Keratinocyte (primary cell): ENCODE measurements at regions not wholly inside any gene's neighbourhood (a gene's known extent, or its start where the extent isn't known, plus 50 kb on each side); places are given as distances from the start of the nearest gene placed in this dataset.

Experiments
- DNase-seq: peaks from one replicate; pipeline ENCODE4 v3.0.0-alpha.2; 2011; ENCODE audit warnings: low read depth, missing footprints, low spot score
- FAIRE-seq: peaks from 2 replicates; lab custom pipeline; 2011; peaks lifted over from hg19 to GRCh38; lab: Jason Lieb, UNC
- H2AFZ ChIP-seq: 2 replicates; pipeline ENCODE4 v1.6.0; 2012; ENCODE audit warnings: low read length, control low read depth, inconsistent platforms; ENCODE audit not compliant: control insufficient read depth
- H3K27ac ChIP-seq: 2 replicates; pipeline ENCODE4 v1.5.1; 2011; ENCODE audit warnings: low read length; ENCODE audit not compliant: control insufficient read depth, insufficient read depth
- H3K27me3 ChIP-seq: 3 replicates; pipeline ENCODE4 v1.6.0; 2011; ENCODE audit warnings: low read length; ENCODE audit not compliant: control insufficient read depth, insufficient read depth; ENCODE audit errors: extremely low read depth
- H3K36me3 ChIP-seq, 2 experiments: 2 replicates in 1 of 2; 3 replicates in 1 of 2; pipeline ENCODE4 v1.5.1; 2011; ENCODE audit warnings: low read length in 2 of 2, mild to moderate bottlenecking in 1 of 2; ENCODE audit not compliant: control insufficient read depth in 2 of 2, insufficient read depth in 2 of 2; ENCODE audit errors: extremely low read depth in 1 of 2
- H3K4me1 ChIP-seq: 3 replicates; pipeline ENCODE4 v1.5.1; 2011; ENCODE audit warnings: low read length; ENCODE audit not compliant: control insufficient read depth, insufficient read depth; ENCODE audit errors: extremely low read depth
- H3K4me2 ChIP-seq: 3 replicates; pipeline ENCODE4 v1.6.0; 2011; ENCODE audit warnings: low read depth, low read length; ENCODE audit not compliant: control insufficient read depth, insufficient read depth; ENCODE audit errors: extremely low read depth
- H3K4me3 ChIP-seq, 3 experiments: fragments of 200-600 bp in 1 of 3; sonication (generic) in 1 of 3; 2 replicates in 2 of 3; 3 replicates in 1 of 3; pipeline ENCODE4 v1.5.1; 2011 to 2016; ENCODE audit warnings: low read length in 3 of 3, mild to moderate bottlenecking in 3 of 3, control low read depth in 2 of 3, inconsistent platforms in 1 of 3, low read depth in 1 of 3, mixed read lengths in 1 of 3, mixed run types in 1 of 3, moderate library complexity in 1 of 3; ENCODE audit not compliant: control insufficient read depth in 2 of 3, insufficient read depth in 2 of 3; ENCODE audit errors: extremely low read depth in 1 of 3
- H3K79me2 ChIP-seq: 2 replicates; pipeline ENCODE4 v1.6.0; 2012; ENCODE audit warnings: low read length; ENCODE audit not compliant: control insufficient read depth, insufficient read depth
- H3K9ac ChIP-seq: 3 replicates; pipeline ENCODE4 v1.6.0; 2011; ENCODE audit warnings: low read length; ENCODE audit not compliant: control insufficient read depth, insufficient read depth; ENCODE audit errors: extremely low read depth
- H3K9me1 ChIP-seq: 3 replicates; pipeline ENCODE4 v1.6.0; 2011; ENCODE audit warnings: low read length; ENCODE audit not compliant: control insufficient read depth, insufficient read depth; ENCODE audit errors: extremely low read depth
- H3K9me3 ChIP-seq: 2 replicates; pipeline ENCODE4 v1.5.1; 2012; ENCODE audit warnings: low read depth, low read length; ENCODE audit not compliant: control insufficient read depth
- H4K20me1 ChIP-seq: 3 replicates; pipeline ENCODE4 v1.6.0; 2011; ENCODE audit warnings: low read length; ENCODE audit not compliant: control insufficient read depth, insufficient read depth; ENCODE audit errors: extremely low read depth
- CTCF ChIP-seq, 3 experiments: IDR thresholded peaks in 1 of 3; conservative IDR thresholded peaks in 1 of 3; optimal IDR thresholded peaks in 1 of 3; 2 replicates in 2 of 3; 3 replicates in 1 of 3; pipeline versions ENCODE3 to v1.5.1; 2011; ENCODE audit warnings: low read length in 3 of 3, mild to moderate bottlenecking in 3 of 3, moderate library complexity in 2 of 3, control low read depth in 1 of 3, inconsistent platforms in 1 of 3; ENCODE audit not compliant: insufficient read depth in 2 of 3; ENCODE audit errors: extremely low read depth in 1 of 3
- EZH2 ChIP-seq: IDR thresholded peaks from one replicate; pipeline ENCODE4 v1.6.1; 2012; ENCODE audit warnings: inconsistent platforms, mild to moderate bottlenecking, low read length, moderate library complexity
- dilution Hi-C: fragments of 300-500 bp; cut with MboI; formaldehyde crosslinking; loops from one replicate; pipeline ENCODE4 v1.7.0; 2020; ENCODE audit warnings: low sequenced_read_pairs; ENCODE audit not compliant: extremely low pct_ligation_motif_present

- Histone ChIP-seq H3K27ac (no peak overlapping the region), H3K79me2 (no peaks in the 10 kb centered on the region), H3K27me3 (no peaks in the 10 kb centered on the region), H3K9me3 (no peaks in the 10 kb centered on the region), H3K4me3 (no peak overlapping the region), H3K9me1 (no peaks in the 10 kb centered on the region), H3K4me1 (peaks cover 10% of the 10 kb centered on the region), H4K20me1 (no peaks in the 10 kb centered on the region), H3K36me3 (no peaks in the 10 kb centered on the region), H3K9ac (no peak overlapping the region), H3K4me2 (peak overlapping the region; percentile 22), H2AFZ (peak overlapping the region; percentile 86)
- TF ChIP-seq EZH2: no peak
- TF ChIP-seq CTCF (optimal IDR thresholded peaks at IDR 0.05 in 1 of 3, IDR thresholded peaks at IDR 0.05 in 1 of 3, conservative IDR thresholded peaks at IDR 0.05 in 1 of 3; ENCODE audit: extremely low read depth in 1 of 3, insufficient read depth in 2 of 3, low read length in 3 of 3): no peak
- DNase-seq: no peak
- FAIRE-seq: peak; percentile 43
- dilution Hi-C loops: no loop called here
Observed at GRCh38 chr18:35861367-35862118, 110.9 kb upstream of the RMP24 start.

- Histone ChIP-seq H3K9me3 (no peaks in the 10 kb centered on the region), H3K9ac (no peak overlapping the region), H2AFZ (peak overlapping the region; percentile 86), H3K27me3 (no peaks in the 10 kb centered on the region), H3K4me3 (no peak overlapping the region), H3K4me1 (peaks cover 10% of the 10 kb centered on the region), H3K9me1 (no peaks in the 10 kb centered on the region), H3K36me3 (no peaks in the 10 kb centered on the region), H3K4me2 (peak overlapping the region; percentile 22), H4K20me1 (no peaks in the 10 kb centered on the region), H3K79me2 (no peaks in the 10 kb centered on the region), H3K27ac (no peak overlapping the region)
- TF ChIP-seq CTCF (optimal IDR thresholded peaks at IDR 0.05 in 1 of 3, IDR thresholded peaks at IDR 0.05 in 1 of 3, conservative IDR thresholded peaks at IDR 0.05 in 1 of 3; ENCODE audit: extremely low read depth in 1 of 3, insufficient read depth in 2 of 3, low read length in 3 of 3): no peak
- no peak for TF ChIP-seq EZH2
- DNase-seq (no peak), FAIRE-seq (peak; percentile 13)
- dilution Hi-C loops: no loop called here
Observed at GRCh38 chr18:35862119-35862640, 110.3 kb upstream of the RMP24 start.
